Ovary (tissue), 3 donors: ENCODE measurements at regions not wholly inside any gene's neighbourhood (a gene's known extent, or its start where the extent isn't known, plus 50 kb on each side); places are given as distances from the start of the nearest gene placed in this dataset.

Experiments used
- POLR2A ChIP-seq: fragments of 450-650 bp; IDR thresholded peaks from one replicate; pipeline ENCODE4 v1.6.1; 2017; ENCODE audit warnings: antibody characterized with exemption, mild to moderate bottlenecking, moderate library complexity
- TF ChIP-seq, protein P1 (sequence below), 3 donors: fragments of 450-650 bp in 2 of 3; fragments of 200-600 bp in 1 of 3; IDR thresholded peaks; one replicate each; pipeline versions ENCODE4 v1.5.1 to v1.8.0; 2016 to 2022; ENCODE audit warnings: antibody characterized with exemption in 3 of 3, mild to moderate bottlenecking in 1 of 3
- donor health status: DM: no; HTN: no; CAD: no.

DNA sequence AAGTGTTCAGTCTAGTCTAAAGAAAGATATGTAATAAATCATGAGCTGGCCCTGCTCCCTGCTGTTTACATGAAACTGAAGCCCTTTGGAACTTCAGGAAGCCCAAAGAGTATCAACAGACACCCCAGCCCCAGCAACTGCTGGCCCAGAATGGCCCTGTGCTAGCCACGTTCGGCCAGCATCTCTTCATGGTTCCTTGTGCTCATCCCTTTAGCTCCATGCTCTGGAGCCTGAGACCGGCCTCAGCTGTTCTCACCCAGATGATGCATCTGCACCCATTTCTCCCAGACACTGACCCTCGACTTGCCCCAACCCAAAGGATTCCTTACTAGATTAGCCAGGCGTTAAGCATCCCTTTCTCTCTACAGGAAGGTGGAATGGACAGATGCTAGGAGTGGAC, 207.3 kb downstream of the HS3ST3B1 start:
- TF ChIP-seq, protein P1, sequence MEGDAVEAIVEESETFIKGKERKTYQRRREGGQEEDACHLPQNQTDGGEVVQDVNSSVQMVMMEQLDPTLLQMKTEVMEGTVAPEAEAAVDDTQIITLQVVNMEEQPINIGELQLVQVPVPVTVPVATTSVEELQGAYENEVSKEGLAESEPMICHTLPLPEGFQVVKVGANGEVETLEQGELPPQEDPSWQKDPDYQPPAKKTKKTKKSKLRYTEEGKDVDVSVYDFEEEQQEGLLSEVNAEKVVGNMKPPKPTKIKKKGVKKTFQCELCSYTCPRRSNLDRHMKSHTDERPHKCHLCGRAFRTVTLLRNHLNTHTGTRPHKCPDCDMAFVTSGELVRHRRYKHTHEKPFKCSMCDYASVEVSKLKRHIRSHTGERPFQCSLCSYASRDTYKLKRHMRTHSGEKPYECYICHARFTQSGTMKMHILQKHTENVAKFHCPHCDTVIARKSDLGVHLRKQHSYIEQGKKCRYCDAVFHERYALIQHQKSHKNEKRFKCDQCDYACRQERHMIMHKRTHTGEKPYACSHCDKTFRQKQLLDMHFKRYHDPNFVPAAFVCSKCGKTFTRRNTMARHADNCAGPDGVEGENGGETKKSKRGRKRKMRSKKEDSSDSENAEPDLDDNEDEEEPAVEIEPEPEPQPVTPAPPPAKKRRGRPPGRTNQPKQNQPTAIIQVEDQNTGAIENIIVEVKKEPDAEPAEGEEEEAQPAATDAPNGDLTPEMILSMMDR (IDR thresholded peaks at IDR 0.05), result no peak
- TF ChIP-seq POLR2A, result no peak
